GM12864 (cell line): ENCODE measurements at regions not wholly inside any gene's neighbourhood (a gene's known extent, or its start where the extent isn't known, plus 50 kb on each side); places are given as distances from the start of the nearest gene placed in this dataset.
"Not testable (repeated sequence)": the region's sequence is repeated elsewhere in the genome, so short reads cannot be mapped to it uniquely, and the experiment has no call there.

ENCODE experiments used
- DNase-seq: peaks from one replicate; pipeline ENCODE4 v3.0.0-alpha.2; 2011; ENCODE audit warnings: low read depth
- H3K4me3 ChIP-seq: 2 replicates; pipeline ENCODE4 v1.5.1; 2011; ENCODE audit warnings: mild to moderate bottlenecking, low read depth, low read length, control low read depth
- CTCF ChIP-seq: IDR thresholded peaks from 2 replicates; pipeline ENCODE4 v1.5.1; 2011; ENCODE audit warnings: low read depth, mild to moderate bottlenecking, moderate library complexity, low read length, control low read depth, inconsistent platforms; ENCODE audit errors: missing control alignments

GRCh38 chr6:894274-894673 is 201.3 kb upstream of the EXOC2 start:
- H3K4me3 ChIP-seq: no peak overlapping the region
- DNase-seq: no peak
- peak; percentile 45 for TF ChIP-seq CTCF

- DNase-seq: no peak
- no peak overlapping the region for H3K4me3 ChIP-seq
- TF ChIP-seq CTCF: no peak
These were observed 198.1 kb upstream of the EXOC2 start for GRCh38 chr6:890995-891394.

- no peak for DNase-seq
- no peak overlapping the region for H3K4me3 ChIP-seq
- no peak for TF ChIP-seq CTCF
These were observed 197.3 kb upstream of the EXOC2 start for GRCh38 chr6:890201-890600.

GRCh38 chr6:887583-888235 is 194.8 kb upstream of the EXOC2 start:
- H3K4me3 ChIP-seq: no peak overlapping the region
- no peak for TF ChIP-seq CTCF
- no peak for DNase-seq

GRCh38 chr6:886116-886515 is 193.2 kb upstream of the EXOC2 start:
- DNase-seq, H3K4me3 ChIP-seq: not testable (repeated sequence)

GRCh38 chr6:885051-885590 is 192.2 kb upstream of the EXOC2 start:
- no peak overlapping the region for H3K4me3 ChIP-seq
- no peak for DNase-seq
- TF ChIP-seq CTCF: no peak

- H3K4me3 ChIP-seq: no peak overlapping the region
- DNase-seq: no peak
- TF ChIP-seq CTCF: no peak
These were observed 191.6 kb upstream of the EXOC2 start for GRCh38 chr6:884570-884969.
